Inferior parietal cortex (tissue), 1 donor: ENCODE measurements at regions not wholly inside any gene's neighbourhood (a gene's known extent, or its start where the extent isn't known, plus 50 kb on each side); places are given as distances from the start of the nearest gene placed in this dataset.
"Not testable (repeated sequence)": the region's sequence is repeated elsewhere in the genome, so short reads cannot be mapped to it uniquely, and the experiment has no call there.

Experiments used
- DNase-seq: peaks from one replicate; pipeline ENCODE4 v3.0.0-alpha.2; 2016; ENCODE audit errors: extremely low spot score

DNA sequence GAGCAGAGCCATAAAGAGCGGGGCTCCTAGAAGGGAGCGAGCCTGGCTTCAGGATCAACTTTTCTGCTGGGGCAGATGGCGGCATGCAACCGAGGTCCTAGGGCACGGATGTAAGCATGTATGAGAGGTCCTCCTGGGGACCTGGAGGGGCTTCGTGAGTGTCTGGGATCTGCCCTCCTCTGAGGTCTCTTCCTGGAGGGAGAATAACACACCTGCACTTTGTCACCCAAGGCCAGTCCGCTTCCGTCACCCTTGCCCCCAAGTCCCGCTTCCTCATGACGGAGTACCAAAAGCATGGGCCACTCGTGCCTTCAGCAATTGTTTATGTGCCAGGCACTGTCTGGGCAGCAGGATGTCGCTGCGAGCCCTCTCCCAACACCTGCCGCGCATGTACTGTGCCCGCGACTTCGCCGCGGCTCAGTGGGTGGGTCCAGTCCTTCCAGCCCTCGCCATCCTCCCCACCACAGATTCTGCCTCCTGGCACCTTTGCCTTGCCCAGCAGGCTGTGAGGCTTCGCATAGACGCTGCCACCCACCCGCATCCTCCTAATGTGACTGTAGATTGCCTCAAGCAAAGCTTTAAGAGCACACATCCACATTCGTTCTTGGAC, 60.0 kb upstream of the TMPRSS2 start:
- DNase-seq, result no peak

- DNase-seq, result not testable (repeated sequence)
Observed at GRCh38 chr21:41567237-41567636, 59.3 kb upstream of the TMPRSS2 start.

- DNase-seq, result no peak
Observed at GRCh38 chr21:41566500-41567014, 58.6 kb upstream of the TMPRSS2 start.

- no peak for DNase-seq
Observed at GRCh38 chr21:41565550-41565949, 57.6 kb upstream of the TMPRSS2 start.

GRCh38 chr21:41564871-41565274, 56.9 kb upstream of the TMPRSS2 start:
- DNase-seq, result no peak

DNA sequence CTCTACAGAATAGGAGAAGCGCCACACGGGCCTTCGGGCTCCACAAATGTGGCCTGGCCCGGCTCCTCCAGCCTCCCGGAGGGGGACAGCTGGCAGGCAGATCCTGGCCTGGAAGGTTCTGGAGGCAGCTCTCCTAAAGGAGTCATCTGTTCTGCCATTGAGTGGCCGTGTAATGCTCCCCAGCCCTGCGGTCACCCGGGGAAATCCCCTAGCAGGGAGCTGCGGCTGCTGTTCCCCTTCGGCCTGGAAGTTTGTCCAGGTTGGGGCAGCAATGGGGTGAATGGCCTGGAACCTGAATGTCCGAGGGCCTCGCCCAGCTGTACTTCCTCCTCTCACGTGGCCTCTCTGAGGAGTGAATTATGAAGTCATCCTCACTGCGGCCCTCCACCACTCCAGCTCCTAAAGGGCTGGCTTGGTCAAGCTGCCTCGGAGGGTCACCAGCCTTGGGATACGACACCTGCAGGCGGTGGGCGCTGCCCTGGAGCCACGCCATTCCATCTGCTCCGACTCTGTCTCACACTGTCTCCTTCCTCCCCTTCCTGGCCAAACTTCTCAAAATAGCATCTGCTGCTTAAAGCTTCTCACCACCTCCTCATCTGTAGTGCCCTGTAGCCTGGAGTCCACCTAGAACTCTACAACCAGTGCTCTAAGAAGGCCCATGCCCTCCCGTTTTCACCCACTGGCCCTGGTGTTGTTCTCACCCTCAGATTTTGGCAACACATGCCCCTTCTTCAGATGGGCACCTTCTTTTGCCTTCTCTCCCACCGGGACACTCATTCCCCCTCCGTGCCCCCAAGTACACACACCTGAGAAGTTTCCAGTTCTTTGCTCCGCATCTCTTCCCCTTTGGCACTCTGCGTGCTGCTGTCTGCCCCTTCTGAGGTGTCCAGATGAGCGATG, 54.4 kb upstream of the TMPRSS2 start:
- DNase-seq, result no peak

DNA sequence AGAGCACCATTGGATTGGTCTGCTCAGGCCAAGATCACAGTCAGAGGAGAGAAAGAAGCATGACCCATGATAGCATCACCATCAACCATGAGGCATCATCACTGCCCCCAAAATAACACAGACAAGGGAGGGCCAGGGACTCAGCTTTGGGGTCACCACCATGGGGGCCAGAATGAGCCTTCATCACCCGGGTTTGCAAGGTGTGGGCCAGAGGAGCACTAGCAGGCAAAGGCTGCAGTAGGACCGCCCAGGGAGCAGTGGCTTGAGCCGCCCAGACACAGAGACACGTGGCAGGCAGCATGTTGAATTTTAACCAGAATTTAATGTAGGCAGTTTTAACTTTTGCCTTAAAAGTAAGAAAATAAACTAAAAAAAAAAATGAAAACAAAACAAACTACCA, 53.7 kb upstream of the TMPRSS2 start:
- no peak for DNase-seq

DNA sequence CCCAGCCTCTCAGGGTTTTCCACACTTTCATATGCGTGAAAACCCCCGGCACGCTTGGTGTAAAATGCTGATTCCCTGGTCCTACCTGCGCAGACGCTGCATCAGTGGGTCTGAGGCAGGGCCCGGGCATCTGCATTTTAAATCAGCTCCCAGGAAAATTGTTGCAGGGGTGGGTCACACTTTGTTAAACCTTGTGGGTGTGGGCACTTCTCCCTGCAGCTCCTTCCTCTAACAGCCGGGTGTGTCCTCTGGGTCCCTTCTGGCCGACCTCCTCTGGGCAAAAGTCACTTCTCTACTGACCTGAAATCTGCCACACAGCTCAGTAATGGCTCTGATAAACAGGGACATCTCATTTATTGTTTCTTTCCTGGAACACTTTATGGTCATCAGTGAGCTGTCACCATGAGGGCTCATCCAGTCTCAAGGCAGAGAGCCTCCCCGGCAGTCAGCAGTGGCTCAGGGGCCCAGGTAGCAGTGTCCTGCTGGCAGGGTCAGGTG, 52.8 kb upstream of the TMPRSS2 start:
- DNase-seq, result no peak

- no peak for DNase-seq
Observed at GRCh38 chr21:41559658-41560631, 52.0 kb upstream of the TMPRSS2 start.

GRCh38 chr21:41558842-41559241, 50.9 kb upstream of the TMPRSS2 start:
- DNase-seq, result no peak

- no peak for DNase-seq
Observed at GRCh38 chr21:41557884-41558283, 49.9 kb upstream of the TMPRSS2 start.
